Tongue (tissue), 1 donor: ENCODE measurements at regions not wholly inside any gene's neighbourhood (a gene's known extent, or its start where the extent isn't known, plus 50 kb on each side); places are given as distances from the start of the nearest gene placed in this dataset.
"Not testable (repeated sequence)": the region's sequence is repeated elsewhere in the genome, so short reads cannot be mapped to it uniquely, and the experiment has no call there.

ENCODE experiments used
- DNase-seq: peaks from one replicate; pipeline ENCODE4 v3.0.0-alpha.2; 2015

GRCh38 chr5:171542525-171543140 is 123.2 kb downstream of the FGF18 start:
- DNase-seq, result no peak

GRCh38 chr5:171543148-171543815 is 123.8 kb downstream of the FGF18 start:
- DNase-seq, result peak; percentile 22

GRCh38 chr5:171544913-171545765 is 125.7 kb downstream of the FGF18 start:
- DNase-seq, result no peak

- no peak for DNase-seq
Observed at GRCh38 chr5:171549274-171549673, 129.8 kb downstream of the FGF18 start.

- DNase-seq, result not testable (repeated sequence)
Observed at GRCh38 chr5:171553817-171554216, 134.4 kb downstream of the FGF18 start.

- no peak for DNase-seq
Observed at GRCh38 chr5:171555160-171555559, 135.7 kb downstream of the FGF18 start.

- no peak for DNase-seq
Observed at GRCh38 chr5:171562822-171563221, 143.4 kb downstream of the FGF18 start.

GRCh38 chr5:171568389-171568788 is 148.9 kb downstream of the FGF18 start:
- DNase-seq, result no peak

GRCh38 chr5:171569065-171569712 is 149.7 kb downstream of the FGF18 start:
- no peak for DNase-seq

GRCh38 chr5:171570244-171570825 is 150.9 kb downstream of the FGF18 start:
- no peak for DNase-seq

- no peak for DNase-seq
Observed at GRCh38 chr5:171571663-171572062, 152.2 kb downstream of the FGF18 start.

GRCh38 chr5:171573021-171573420 is 153.6 kb downstream of the FGF18 start:
- DNase-seq, result no peak

GRCh38 chr5:171573451-171574225 is 154.2 kb downstream of the FGF18 start:
- DNase-seq, result no peak

- peak; percentile 53 for DNase-seq
Observed at GRCh38 chr5:171574376-171574775, 154.9 kb downstream of the FGF18 start.

- no peak for DNase-seq
Observed at GRCh38 chr5:171575386-171575785, 155.9 kb downstream of the FGF18 start.

GRCh38 chr5:171575808-171576207 is 156.4 kb downstream of the FGF18 start:
- DNase-seq, result no peak

- peak; percentile 70 for DNase-seq
Observed at GRCh38 chr5:171577042-171577758, 157.8 kb downstream of the FGF18 start.

- DNase-seq, result peak; percentile 32
Observed at GRCh38 chr5:171578049-171578828, 158.8 kb downstream of the FGF18 start.

- peak; percentile 24 for DNase-seq
Observed at GRCh38 chr5:171578829-171579491, 159.5 kb downstream of the FGF18 start.
